HG02885 (cell line): ENCODE measurements at regions not wholly inside any gene's neighbourhood (a gene's known extent, or its start where the extent isn't known, plus 50 kb on each side); places are given as distances from the start of the nearest gene placed in this dataset.
"Not testable (repeated sequence)": the region's sequence is repeated elsewhere in the genome, so short reads cannot be mapped to it uniquely, and the experiment has no call there.

Experiments used
- ATAC-seq: cut with Tn5 transposase; IDR thresholded peaks from one replicate; pipeline ENCODE4 v1.9.1; 2021; ENCODE audit warnings: mild to moderate bottlenecking; ENCODE audit not compliant: unreplicated experiment, poor library complexity

DNA sequence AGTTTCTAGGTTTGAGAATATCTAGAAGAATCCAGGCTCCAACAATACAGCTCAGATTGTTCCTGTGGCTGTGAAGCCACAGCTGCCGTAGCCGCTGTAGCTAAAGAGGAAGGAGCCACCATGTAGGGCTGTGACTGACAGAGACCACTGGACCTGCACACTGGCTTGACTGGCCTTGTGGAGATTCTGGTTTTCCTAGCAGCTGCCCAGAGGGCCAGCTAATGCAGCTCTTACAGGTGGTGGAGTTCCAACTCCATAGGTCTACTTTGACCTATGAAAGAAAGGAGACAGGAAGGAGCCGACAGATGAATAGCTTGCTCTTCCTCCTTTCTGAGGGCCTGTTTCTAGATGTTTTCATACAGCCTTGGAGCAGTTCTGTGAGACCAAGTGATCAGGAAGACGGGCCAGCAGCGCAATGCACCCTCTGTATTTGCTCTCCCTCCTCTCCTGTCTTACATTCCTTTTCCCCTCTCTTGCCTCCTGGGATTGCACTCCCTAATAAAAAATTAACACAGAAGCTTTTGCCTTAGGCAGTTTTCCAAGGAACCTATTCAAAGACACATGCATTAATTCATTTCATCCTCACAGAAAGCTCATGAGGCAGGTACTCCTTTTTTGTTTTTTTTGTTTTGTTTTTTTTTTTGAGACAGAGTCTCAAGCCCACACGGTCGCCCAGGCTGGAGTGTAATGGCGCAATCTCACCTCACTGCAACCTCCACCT, 51.8 kb upstream of the MYB start:
- peak; percentile 56 for ATAC-seq

DNA sequence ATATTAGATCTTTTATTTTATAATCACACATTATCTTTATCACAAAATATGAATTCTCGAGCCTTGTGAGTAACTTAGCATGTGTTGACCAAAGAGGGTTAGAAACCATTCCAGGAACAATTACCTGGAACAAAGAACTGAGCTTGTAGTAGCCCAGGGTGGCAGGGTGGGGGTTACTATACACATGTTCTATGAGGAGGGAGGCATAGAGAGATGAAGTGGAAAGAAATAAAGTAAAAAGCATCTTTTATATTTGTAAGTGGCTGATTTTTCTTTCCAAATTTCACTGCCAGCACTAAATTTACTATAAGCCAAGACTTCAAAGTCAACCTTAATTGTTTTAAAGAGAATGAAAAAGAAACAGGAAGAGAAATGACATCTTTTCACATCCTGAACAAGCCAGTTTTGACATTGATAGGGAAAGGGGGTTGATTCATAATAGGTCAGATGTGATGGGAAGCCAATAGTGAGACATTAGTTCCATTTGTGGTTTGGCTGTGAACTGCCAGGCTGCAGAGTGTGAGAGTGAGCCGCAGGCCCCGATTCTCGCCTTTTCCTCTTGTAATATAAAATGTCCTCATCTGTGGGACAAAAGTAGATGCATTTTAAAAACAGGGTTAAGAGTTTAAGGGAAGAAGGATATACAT, 52.7 kb upstream of the MYB start:
- ATAC-seq, result peak; percentile 88

DNA sequence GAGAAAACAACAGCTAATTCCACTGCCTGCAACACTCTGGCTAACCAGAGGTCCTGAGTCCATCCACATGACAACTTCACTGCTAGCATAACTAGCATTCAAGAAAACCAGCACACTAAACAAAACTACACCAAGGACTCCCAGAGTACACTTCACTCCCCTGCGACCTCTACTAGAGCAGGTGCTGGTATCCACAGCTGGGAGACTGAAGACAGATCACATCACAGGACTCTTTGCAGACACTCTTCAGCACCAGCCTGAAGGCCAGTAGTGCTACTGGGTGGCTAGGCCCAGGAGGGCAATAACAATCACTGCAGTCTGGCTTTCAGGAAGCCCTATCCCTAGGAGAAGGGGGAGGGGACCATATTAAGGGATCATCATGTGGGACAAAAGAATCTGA, 54.4 kb upstream of the MYB start:
- no peak for ATAC-seq

DNA sequence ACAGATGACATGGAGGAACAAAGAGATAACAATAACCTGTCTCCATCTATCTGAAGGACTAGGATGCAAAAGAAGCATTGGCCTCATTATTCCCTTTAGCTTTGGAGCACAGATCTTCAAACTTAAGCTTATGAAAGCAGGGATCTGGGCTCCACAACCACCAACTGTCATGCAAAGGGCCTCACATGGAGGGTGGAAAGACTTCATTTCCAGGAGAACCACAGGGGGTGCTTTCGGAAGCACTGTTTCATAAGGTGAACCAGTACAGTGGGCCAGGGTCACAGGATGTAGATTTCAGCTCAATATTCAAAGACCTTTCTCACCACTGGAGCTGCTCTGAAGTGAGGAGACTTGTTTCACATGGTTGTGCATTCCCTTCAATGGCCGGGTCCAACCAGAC, 55.1 kb upstream of the MYB start:
- ATAC-seq, result no peak

DNA sequence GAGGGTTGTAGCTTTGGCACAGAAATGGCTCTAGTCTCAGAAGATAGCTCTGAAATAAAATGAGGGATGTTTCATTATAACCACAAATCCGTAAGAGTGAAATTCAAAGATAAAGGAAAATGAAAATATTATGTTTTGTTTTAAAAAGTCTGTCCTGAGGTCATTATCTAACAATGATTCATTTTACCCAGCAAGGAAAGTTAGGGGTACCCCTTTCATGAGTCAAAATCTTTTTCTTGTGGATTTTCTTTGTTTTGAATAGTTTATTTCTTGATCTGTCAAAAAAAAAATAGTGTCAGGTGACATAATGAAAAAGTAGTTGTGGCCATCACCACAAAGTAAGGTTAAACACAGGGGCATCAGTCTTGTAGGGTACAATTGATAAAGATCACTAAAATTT, 59.7 kb upstream of the MYB start:
- ATAC-seq, result no peak

DNA sequence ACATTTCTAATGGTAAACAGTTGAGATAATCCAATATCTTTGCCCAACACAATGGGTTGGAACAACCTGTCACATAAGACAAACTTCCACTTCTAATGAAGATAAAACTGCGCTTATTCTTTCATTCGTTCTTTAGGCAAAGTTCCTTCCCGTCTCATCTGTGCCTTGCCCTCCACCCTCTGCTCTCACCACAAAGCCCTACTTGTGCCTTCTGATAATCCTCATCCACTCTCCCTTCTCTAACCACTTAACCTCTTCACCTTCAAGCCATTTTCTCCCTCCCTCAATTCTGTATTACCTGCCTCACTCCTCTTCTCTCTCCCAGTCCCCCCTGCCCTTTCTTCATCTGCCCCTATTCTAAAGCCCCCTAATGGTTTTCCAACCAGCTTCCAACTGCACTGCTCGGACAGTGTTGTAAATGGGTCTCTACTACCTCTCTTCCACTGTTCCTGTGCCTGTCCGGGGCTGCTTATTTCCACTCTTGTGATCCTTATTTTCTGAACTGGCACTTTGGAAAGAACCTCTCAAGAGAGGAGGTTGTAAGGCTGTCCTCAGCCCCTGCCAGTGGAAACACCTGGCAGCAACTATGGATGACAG, 62.9 kb upstream of the MYB start:
- no peak for ATAC-seq

DNA sequence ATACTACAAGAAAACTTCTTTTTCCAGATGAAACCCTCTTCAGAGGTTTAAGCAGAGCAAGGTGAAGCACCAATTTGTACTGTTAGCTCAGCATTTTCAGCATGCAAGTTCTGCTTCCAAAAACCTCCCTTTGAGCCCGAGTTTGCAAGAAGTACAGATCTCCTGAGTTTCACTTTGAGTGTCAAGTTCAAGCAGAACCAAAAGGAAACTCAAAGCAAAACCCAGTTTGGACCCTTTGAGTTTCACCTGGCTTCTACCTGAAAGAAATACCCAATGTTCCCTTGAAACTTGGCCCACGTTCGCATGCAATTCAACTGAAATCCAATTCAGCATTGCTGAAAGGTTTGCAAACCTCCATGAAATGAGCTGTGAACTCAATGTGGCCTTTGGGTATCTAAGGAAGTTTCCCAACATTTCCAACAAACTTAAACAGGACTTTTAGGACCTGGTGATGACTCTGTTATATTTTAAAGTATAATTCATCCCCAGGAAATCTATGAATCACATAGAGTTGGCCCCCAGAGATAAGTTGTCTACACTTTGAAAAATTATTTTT, 62.9 kb upstream of the HBS1L start:
- no peak for ATAC-seq

DNA sequence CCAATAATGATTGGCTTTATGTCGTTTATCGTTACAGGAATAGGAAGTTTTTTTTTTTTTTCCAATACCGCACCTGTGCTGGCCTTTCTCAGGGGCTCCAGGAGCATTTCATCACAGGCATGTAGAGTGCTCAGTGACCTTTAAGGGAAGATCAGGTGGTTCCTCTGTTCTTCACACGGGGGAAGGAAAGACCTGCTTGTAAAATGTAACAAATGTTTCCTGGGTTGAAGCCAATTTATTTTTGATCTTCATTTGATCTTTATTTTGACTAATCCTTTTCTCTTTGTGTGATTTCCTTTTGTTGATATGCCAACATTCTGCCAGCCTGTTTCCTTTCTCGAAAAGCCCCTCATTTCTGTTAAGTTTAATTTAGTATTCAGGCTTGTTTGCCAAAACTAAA, 61.9 kb upstream of the HBS1L start:
- no peak for ATAC-seq

DNA sequence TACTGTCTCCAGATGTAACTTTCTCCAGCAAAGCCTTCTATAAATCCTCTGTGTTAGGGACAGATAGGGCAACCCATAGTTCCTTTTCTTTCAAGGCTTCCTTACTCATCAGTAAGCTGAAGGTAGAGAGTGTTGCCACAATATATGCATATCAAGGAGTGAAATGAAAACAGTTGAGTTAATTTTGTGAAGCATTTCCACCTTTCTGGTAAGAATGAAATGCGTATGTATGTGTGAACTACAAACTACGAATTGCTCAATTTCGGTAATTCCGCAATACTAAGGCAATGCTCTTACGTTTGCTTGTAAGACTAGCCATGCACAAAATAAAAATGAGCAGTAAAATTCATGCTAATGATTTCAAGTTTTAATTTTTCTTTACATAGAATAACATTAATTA, 61.2 kb upstream of the HBS1L start:
- ATAC-seq, result no peak

DNA sequence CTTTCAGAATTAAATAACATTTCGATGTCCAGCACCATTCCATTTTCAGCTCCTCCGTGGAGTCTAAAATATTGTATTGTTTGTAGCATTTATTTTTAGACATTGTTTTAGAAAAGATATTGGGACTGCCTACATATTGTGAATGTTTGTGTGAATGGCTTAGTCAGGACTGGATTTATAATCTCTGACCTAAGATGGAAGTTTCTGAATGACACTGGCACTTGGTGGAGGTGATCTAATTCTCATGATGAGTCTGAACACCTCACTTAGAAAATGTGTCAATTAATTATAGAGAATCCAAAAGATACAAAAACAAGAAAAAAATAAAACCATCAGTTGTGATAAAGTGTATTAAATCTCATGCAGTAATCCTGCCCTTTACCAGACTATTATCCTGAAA, 60.8 kb upstream of the HBS1L start:
- no peak for ATAC-seq

DNA sequence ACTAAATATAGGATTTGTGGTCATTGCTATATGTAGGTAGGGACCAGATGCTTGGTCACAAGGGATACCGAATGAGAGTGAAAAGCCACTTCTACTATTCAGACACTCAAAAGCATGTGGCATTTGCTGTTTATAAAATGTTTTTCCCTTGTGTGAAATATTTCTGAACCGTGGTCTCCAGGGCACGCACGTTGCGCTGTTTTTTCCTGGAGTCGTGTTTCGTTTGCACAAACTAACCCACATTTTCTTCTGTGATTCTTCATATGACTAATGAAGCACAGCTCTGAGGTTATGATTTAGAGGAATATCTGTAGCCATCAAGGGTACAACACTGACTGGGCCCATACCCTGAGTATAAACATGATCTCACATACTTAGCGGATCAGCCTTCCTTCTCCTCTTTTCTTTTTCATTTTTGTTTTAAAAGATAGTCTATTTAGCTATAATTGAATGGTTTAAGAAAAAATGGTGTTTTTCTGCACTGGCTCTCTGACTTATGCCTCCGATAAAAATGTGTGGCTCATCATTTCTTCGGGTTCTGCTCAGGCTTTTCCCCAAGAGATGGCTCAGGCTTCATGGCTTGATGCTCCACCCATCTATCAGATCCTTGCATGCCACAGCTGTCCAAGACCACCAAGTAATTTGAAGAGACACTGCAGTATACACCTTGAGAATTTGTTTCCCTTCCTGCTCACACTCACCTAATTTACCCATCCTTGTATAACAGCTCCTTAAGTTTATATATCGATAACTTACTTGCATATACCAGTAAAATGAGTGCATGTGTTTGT, 59.9 kb upstream of the HBS1L start:
- ATAC-seq, result peak; percentile 76

DNA sequence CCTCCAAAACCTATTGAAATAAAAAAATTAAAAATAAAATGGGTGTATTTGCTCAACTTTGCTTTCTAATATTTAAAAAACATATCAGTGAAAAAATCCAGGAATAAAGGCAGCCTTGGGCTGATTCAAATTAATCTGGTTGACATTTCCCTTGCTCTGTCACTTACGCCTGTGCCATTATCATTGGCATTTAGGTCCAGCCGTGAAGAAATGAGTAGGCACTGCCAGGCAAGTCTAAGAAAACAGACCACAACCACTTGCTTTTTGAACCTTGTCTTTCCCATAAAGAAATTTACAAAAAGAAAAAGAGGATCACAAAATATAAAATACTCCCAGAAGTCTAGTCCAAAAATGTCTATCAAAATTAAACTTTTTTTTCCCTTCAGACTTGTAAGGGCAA, 59.2 kb upstream of the HBS1L start:
- ATAC-seq, result no peak

DNA sequence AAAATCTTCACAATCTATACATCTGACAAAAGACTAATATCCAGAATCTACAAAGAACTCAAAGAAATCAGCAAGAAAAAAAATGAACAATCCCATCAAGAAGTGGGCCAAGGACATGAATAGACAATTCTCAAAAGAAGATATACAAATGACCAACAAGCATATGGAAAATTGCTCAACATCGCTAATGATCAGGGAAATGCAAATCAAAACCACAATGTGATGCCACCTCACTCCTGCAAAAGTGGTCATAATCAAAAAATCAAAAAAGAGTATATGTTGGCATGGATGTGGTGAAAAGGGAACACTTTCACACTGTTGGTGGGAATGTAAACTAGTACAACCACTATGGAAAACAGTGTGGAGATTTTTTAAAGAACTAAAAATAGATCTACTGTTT, 58.3 kb upstream of the HBS1L start:
- ATAC-seq, result not testable (repeated sequence)

DNA sequence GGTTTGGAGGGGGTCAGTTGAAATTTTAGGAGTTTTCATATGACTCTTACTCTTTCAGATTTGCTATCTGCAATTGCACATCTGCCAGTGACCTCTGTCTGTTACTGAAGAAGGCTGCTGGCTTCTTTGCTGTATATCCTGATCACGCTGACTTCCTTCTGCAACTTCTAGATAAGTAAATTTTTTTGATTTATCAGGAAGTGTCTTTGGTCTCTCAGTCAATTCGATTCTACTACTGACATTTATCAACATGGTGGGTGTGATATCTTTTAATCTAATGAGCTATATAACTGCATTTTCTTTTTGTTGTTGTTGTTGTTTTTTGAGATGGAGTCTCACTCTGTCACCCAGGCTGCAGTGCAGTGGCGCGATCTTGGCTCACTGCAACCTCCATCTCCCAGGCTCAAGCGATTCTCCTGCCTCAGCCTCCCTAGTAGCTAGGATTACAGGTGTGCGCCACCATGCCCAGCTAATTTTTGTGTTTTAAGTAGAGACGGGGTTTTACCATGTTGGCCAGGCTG, 55.7 kb upstream of the HBS1L start:
- not testable (repeated sequence) for ATAC-seq

DNA sequence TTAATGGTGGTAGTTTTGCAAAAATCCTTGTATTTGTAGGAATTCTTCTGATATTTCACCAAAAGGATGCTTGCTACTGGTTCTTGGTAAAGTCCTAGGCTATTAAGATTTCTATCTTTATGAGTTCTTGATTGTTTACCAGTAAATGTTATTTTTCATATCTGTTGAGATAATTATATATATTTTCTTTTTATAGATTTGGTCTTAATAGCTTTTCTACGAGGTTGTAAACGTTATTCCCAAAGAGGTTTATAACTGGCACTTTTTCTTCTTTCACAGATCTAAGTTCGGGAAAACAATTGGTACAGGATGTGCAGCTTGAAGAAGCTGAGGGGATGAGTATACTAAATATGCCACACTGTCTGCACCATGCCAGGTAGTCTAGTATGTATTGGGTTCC, 55.1 kb upstream of the HBS1L start:
- no peak for ATAC-seq

DNA sequence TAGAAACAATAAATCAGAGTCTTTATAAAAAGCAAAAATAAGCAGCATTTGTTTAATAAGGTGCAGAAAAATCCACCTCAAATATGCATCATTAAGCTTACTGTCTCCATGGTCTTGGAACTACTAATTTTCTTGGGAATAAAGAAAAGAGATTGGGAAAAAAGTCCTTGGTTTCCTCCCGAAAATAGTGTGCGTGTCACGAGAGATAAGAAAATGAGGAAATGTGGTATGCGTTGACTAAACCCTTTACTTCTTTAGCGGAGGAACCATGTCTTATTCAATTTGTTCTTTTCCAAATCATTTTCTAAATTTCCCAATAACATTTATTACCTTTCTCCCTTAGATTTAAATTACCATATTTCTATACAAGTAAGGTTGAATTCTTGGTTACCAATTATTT, 54.1 kb upstream of the HBS1L start:
- ATAC-seq, result no peak

DNA sequence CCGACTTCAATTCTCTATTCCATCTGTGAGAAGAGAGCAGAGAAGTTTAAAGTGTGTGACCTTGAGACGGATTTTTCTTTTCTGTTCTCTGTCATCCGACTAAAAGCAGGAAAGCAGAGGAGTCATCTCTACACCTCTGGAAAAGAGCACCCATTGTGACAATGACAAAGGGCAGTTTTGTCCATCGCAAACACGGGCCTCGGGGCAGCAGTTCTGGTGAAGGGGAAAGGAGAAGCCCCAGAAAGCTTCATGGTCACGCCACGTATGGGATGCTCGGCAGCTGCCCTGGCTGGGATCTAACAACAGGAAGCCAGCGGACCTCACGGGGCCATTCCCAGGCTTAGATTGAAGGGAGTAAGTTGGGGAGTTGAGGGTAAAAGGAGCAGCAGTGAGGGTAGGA, 52.0 kb upstream of the HBS1L start:
- ATAC-seq, result no peak

DNA sequence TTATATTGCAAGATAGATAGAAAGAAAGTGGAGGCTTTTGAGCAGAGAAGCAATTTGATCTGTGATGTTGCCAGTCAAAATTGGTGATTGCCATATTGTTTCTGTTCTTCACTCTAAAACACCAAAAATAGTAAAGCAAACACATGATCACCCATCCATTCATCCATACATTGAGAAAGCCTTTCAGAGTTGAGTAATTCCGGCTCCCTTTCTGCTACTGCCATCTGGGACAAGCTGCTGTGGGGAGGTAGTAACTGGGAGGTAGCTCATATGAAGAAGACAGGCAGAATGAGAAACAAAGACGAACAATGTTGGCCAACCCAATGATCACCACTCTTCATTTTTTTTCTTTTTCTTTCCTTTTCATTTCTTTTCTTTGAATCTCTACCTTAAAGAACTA, 51.1 kb upstream of the HBS1L start:
- no peak for ATAC-seq

DNA sequence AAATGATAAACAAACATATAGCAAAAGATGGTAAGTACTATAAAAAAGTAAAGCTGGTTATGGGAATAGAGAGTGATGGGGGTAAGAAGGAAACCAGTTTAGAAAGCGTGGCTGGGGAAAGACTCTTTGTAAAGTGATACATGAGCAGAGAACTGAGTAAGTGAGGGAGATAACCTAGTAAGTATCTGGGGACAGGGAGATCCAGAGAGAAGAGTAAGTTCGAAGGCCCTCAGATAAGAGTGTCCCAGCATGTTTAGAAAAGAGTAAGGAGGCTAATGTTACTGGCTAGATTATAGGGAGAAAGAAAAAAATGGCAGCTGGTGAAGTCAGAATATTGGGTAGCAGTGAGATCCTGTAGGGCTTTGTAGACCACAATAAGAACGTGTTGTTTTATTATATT, 50.7 kb upstream of the HBS1L start:
- ATAC-seq, result no peak
